ENCODE measurements at regions not wholly inside any gene's neighbourhood (a gene's known extent, or its start where the extent isn't known, plus 50 kb on each side); places are given as distances from the start of the nearest gene placed in this dataset.

GRCh38 chr13:97134364-97135095 lies 87.6 kb upstream of the MBNL2 start:
- DNase-seq (ENCODE audit: low read depth in 2 of 2), result no peak

- DNase-seq (ENCODE audit: low read depth in 2 of 2), result no peak
Observed at GRCh38 chr13:97135883-97136282, 86.2 kb upstream of the MBNL2 start.

DNA sequence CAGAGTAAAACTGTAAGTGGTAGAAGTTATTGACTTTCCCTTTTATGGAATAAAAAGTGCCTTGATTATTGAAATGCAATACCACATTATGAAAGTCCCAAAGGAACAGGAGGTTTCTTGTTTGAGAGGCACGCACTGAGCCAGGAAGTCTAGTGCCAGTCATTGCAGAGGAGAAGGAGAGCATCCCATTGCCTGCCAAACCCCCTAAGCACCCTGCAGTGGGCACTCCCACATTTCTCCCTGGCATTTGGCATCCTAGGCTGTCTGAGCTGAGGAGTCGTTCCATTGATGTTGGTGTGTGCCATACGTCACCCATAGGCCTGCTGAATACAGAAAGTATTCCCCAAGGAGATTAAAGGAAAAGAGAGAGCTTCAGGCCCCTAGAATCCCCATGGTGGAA lies 85.7 kb upstream of the MBNL2 start:
- DNase-seq (ENCODE audit: low read depth in 2 of 2), result no peak

GRCh38 chr13:97139691-97140090 lies 82.4 kb upstream of the MBNL2 start:
- DNase-seq (ENCODE audit: low read depth in 2 of 2), result no peak

GRCh38 chr13:97140131-97140530 lies 82.0 kb upstream of the MBNL2 start:
- no peak for DNase-seq (ENCODE audit: low read depth in 2 of 2)

DNA sequence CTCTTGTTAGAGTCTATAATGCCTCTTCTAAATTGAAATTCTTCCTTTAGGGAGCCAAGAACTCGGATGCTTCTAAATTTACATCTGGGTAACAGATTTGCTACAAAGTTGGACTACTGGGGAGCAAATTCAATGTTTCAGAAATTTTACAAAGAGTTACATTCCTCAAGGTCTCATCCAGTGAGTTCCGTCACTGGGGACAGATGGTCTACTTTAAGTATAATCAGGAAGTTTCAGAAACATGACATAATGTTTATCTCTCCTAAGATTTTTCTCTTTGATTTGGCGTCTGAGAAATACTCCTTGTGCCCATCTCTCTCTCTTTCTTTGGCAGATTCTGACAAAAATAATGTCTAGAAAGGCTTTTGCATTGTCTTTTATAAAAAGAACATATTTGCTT lies 81.5 kb upstream of the MBNL2 start:
- no peak for DNase-seq (ENCODE audit: low read depth in 2 of 2)

GRCh38 chr13:97141097-97141496 lies 81.0 kb upstream of the MBNL2 start:
- no peak for DNase-seq (ENCODE audit: low read depth in 2 of 2)

- no peak for DNase-seq (ENCODE audit: low read depth in 2 of 2)
Observed at GRCh38 chr13:97141564-97142005, 80.5 kb upstream of the MBNL2 start.

GRCh38 chr13:97142452-97142851 lies 79.7 kb upstream of the MBNL2 start:
- no peak for DNase-seq (ENCODE audit: low read depth in 2 of 2)

DNA sequence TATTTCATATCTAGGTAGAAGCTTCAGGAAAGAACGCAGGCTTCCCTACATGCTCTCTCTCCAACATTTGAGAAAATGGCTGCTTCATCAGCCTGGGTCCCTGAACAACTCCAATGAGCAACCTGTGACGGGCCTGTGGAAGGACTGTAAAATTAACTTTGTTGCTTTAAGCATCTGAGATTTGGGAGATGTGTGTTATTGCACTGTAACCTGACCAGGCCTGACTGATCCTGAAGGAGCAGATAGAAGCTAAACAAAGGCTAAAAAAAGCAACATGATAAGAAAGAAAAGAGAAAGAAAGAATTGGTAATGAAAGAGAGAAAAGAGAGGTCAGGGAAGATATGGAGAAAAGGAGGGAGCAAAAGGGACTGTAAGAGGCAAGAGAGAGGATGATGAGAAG lies 77.1 kb upstream of the MBNL2 start:
- no peak for DNase-seq (ENCODE audit: low read depth in 2 of 2)

- DNase-seq (ENCODE audit: low read depth in 2 of 2), result no peak
Observed at GRCh38 chr13:97148894-97149293, 73.2 kb upstream of the MBNL2 start.

GRCh38 chr13:97160421-97160820 lies 61.7 kb upstream of the MBNL2 start:
- no peak for DNase-seq (ENCODE audit: low read depth in 2 of 2)

GRCh38 chr13:97161582-97162231 lies 60.4 kb upstream of the MBNL2 start:
- DNase-seq (ENCODE audit: low read depth in 2 of 2), result no peak

DNA sequence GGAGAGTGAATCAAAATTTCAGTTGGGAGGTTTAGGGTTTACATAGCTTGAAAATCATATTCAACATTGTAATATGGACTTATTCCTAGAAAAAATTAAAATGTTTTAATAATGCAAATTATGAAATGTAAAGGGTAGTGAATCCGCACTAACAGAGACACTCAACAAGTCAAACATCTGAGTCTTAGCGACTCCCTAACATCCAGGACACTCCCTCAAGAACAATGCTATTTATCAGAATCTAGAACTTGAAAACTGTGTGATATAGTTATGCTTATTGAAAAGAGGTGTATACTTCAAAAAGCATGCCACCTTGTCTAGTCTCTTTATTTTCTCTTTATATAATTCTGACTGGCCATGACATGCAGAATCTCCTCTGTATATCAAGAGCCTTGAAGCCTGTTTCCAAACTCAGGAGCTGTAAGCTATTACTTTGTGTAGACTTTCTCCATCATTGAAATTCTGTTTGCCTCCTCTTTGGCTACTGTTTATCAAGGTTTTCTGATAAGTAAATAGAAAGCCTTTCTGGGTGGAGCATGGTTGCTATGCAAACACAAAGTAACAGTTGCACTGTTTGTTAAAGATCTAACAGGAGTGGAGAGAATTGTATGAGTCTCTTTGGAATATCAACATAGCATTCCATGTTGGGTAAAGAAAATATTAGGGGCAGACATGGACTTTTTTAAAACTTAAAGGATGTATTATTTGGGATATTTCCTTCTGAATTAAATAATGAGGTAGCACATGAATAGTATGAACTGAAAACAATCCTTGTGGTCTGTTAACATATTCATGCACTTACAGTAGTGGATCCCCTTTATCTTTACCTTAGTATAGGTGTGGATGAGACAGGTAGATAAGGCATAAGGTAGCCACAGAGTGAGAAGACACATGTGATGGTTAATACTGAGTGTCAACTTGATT lies 56.4 kb upstream of the MBNL2 start:
- DNase-seq (ENCODE audit: low read depth in 2 of 2), result no peak

DNA sequence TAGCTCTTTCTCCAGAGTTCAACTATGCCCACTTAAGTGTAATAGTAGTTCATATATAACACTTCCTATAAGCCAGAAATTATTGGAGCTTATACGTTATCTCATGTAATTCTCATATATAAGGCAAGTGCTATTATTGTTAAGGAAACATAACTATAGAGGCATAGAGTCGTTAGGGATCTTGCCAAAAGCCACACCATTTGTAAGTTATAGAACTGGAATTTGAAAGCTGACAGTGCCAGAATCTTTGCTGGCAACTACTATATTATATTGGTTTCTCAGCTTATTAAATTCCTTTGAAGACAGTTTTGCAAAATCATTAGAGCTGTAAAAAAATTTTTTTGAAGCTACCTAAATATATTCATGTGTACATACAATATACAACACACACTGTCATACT lies 51.0 kb upstream of the MBNL2 start:
- no peak for DNase-seq (ENCODE audit: low read depth in 2 of 2)
